Left ventricle myocardium inferior (tissue), 1 donor: ENCODE measurements at regions not wholly inside any gene's neighbourhood (a gene's known extent, or its start where the extent isn't known, plus 50 kb on each side); places are given as distances from the start of the nearest gene placed in this dataset.

Experiments used
- DNase-seq: peaks from one replicate; pipeline ENCODE4 v3.0.0-alpha.2; 2020
- H3K27ac ChIP-seq: fragments of 200-600 bp; replicated peaks from 2 replicates; pipeline ENCODE4 v1.8.0; 2021
- H3K27me3 ChIP-seq: fragments of 200-600 bp; 2 replicates; pipeline ENCODE4 v1.8.0; 2021; ENCODE audit warnings: low read depth
- H3K36me3 ChIP-seq: fragments of 200-600 bp; 2 replicates; pipeline ENCODE4 v1.8.0; 2021
- H3K4me1 ChIP-seq: fragments of 200-600 bp; 2 replicates; pipeline ENCODE4 v1.8.0; 2021
- H3K4me3 ChIP-seq: fragments of 200-600 bp; 2 replicates; pipeline ENCODE4 v1.8.0; 2021; ENCODE audit warnings: mild to moderate bottlenecking, moderate library complexity
- H3K9me3 ChIP-seq: fragments of 200-600 bp; replicated peaks from 2 replicates; pipeline ENCODE4 v1.8.0; 2021
- intact Hi-C: fragments of 100-400 bp; cut with micrococcal nuclease; formaldehyde crosslinking; loops from one replicate; pipeline ENCODE4 v1.11.0; 2022
- TF ChIP-seq, protein P1 (sequence below): fragments of 200-600 bp; IDR thresholded peaks from 2 replicates; pipeline ENCODE4 v1.8.0; 2021; ENCODE audit warnings: antibody characterized with exemption, mild to moderate bottlenecking, borderline replicate concordance
- donor health status: DM: no; HTN: yes; CAD: no; lungs with severe emphysema.

- no peaks in the 10 kb centered on the region for H3K36me3 ChIP-seq
- peaks cover 34% of the 10 kb centered on the region for H3K27me3 ChIP-seq
- no peaks in the 10 kb centered on the region for H3K9me3 ChIP-seq
- peaks cover 25% of the 10 kb centered on the region for H3K4me1 ChIP-seq
- DNase-seq: no peak
- H3K4me3 ChIP-seq: no peak overlapping the region
- intact Hi-C loops: no loop called here
- TF ChIP-seq, protein P1, sequence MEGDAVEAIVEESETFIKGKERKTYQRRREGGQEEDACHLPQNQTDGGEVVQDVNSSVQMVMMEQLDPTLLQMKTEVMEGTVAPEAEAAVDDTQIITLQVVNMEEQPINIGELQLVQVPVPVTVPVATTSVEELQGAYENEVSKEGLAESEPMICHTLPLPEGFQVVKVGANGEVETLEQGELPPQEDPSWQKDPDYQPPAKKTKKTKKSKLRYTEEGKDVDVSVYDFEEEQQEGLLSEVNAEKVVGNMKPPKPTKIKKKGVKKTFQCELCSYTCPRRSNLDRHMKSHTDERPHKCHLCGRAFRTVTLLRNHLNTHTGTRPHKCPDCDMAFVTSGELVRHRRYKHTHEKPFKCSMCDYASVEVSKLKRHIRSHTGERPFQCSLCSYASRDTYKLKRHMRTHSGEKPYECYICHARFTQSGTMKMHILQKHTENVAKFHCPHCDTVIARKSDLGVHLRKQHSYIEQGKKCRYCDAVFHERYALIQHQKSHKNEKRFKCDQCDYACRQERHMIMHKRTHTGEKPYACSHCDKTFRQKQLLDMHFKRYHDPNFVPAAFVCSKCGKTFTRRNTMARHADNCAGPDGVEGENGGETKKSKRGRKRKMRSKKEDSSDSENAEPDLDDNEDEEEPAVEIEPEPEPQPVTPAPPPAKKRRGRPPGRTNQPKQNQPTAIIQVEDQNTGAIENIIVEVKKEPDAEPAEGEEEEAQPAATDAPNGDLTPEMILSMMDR: no peak
- H3K27ac ChIP-seq: no peak overlapping the region
Observed at GRCh38 chr11:115959081-115959486, 454.9 kb upstream of the CADM1 start.

DNA sequence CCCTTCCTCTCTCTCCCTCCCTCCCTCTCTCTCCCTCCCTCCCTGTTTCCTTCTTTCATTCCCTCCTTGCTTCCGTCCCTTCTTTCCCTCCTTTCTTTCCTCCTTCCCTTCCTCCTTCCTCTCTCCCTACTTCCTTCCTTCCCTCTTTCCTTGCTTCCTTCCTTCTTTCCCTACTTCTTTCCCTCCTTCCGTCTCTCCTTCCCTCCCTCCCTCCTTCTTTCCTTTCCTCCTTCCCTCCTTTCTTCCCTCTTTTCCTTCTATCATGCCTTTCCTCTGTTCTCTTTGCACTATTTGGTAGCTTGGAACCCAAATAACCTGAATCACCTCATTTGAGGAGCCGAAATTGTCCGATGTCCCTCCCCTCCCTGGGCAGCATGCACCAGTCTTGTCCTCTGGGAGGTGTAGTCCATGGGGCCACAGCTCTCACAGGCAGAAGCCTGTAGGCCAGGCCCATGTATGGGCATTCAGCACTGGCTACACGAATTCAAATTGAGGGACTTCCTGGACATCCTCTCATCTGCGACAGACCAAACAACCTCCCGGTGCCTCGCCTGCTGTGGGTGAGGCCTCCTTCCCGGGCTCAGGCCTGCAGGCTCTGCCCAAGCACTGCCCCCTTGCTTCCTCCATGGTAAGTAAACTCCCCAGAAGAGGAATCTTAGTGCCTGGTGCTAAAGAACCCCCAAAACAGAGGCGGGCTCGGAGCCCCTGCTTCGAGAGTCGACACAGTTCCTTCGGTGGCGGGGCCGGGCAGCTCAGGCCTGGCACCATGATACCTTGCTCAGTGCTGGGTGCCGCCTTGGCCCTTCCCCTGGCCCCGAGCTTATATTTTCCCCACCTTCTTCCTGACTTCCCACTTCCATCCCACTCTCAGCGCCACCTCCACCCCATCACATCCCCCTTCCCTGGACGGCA is 454.1 kb upstream of the CADM1 start:
- no peak for DNase-seq
- intact Hi-C loops: no loop called here
- Histone ChIP-seq H3K4me1 (peaks cover 18% of the 10 kb centered on the region), H3K36me3 (no peaks in the 10 kb centered on the region), H3K9me3 (no peaks in the 10 kb centered on the region), H3K27me3 (peaks cover 39% of the 10 kb centered on the region), H3K4me3 (no peak overlapping the region), H3K27ac (no peak overlapping the region)
- TF ChIP-seq, protein P1: no peak

DNA sequence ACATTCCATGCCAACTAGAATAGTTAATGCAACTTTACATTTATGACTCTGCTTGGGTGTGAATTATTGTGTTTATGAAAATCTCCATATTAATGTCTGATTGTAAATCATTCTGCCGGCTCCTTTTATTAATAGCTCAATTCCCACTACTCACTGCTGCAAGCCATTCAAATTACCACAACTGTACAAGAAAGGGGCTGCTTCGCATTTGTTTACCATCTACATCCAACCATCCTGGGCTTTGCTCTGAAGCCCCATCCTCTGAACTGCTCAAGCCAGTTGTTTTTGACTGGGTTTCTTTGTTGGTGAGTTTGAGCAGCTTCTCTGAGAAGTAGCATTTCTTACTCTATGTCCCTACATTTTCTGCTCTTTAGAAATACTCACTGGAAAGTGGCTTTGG is 451.6 kb upstream of the CADM1 start:
- TF ChIP-seq, protein P1: no peak
- no peak overlapping the region for H3K4me3 ChIP-seq
- H3K27ac ChIP-seq: no peak overlapping the region
- intact Hi-C loops: no loop called here
- peaks cover 13% of the 10 kb centered on the region for H3K9me3 ChIP-seq
- H3K36me3 ChIP-seq: no peaks in the 10 kb centered on the region
- no peak for DNase-seq
- peaks cover 38% of the 10 kb centered on the region for H3K27me3 ChIP-seq
- H3K4me1 ChIP-seq: peaks cover 4% of the 10 kb centered on the region

GRCh38 chr11:115950660-115951059 is 446.4 kb upstream of the CADM1 start:
- H3K36me3 ChIP-seq: no peaks in the 10 kb centered on the region
- intact Hi-C loops: no loop called here
- peaks cover 20% of the 10 kb centered on the region for H3K27me3 ChIP-seq
- peaks cover 37% of the 10 kb centered on the region for H3K9me3 ChIP-seq
- no peak overlapping the region for H3K4me3 ChIP-seq
- no peaks in the 10 kb centered on the region for H3K4me1 ChIP-seq
- H3K27ac ChIP-seq: no peak overlapping the region
- no peak for DNase-seq
- TF ChIP-seq, protein P1: no peak

GRCh38 chr11:115944596-115944995 is 440.4 kb upstream of the CADM1 start:
- DNase-seq: no peak
- H3K27me3 ChIP-seq: peaks cover 26% of the 10 kb centered on the region
- no peak overlapping the region for H3K4me3 ChIP-seq
- no peaks in the 10 kb centered on the region for H3K4me1 ChIP-seq
- no peaks in the 10 kb centered on the region for H3K36me3 ChIP-seq
- H3K9me3 ChIP-seq: peaks cover 11% of the 10 kb centered on the region
- intact Hi-C loops: no loop called here
- TF ChIP-seq, protein P1: no peak
- no peak overlapping the region for H3K27ac ChIP-seq
